Stimulated activated naive CD8-positive, alpha-beta T cell treated with anti-CD3 and anti-CD28 coated beads, Interleukin-15, amount 100 ng/mL, for 72 hours (primary cell): ENCODE measurements at regions not wholly inside any gene's neighbourhood (a gene's known extent, or its start where the extent isn't known, plus 50 kb on each side); places are given as distances from the start of the nearest gene placed in this dataset.
"Not testable (repeated sequence)": the region's sequence is repeated elsewhere in the genome, so short reads cannot be mapped to it uniquely, and the experiment has no call there.

Source experiments
- ATAC-seq: fragments of 150-1000 bp; cut with Tn5 transposase; 2 replicates; pipeline ENCODE4 v1.10.0; 2021; ENCODE audit warnings: mild to moderate bottlenecking, moderate library complexity
- DNase-seq, 2 donors: peaks; one replicate each; pipeline ENCODE4 v3.0.0; 2021 to 2022
- H3K27ac Mint-ChIP-seq, 2 donors: one replicate each; pipeline ENCODE4 v1.8.0; 2022; ENCODE audit warnings: mild to moderate bottlenecking in 2 of 2, mixed read lengths in 2 of 2, moderate library complexity in 2 of 2
- H3K27me3 Mint-ChIP-seq: one replicate; pipeline ENCODE4 v1.8.0; 2022; ENCODE audit warnings: mixed read lengths
- H3K4me1 Mint-ChIP-seq: one replicate; pipeline ENCODE4 v1.8.0; 2022; ENCODE audit warnings: mild to moderate bottlenecking, mixed read lengths
- H3K4me3 Mint-ChIP-seq, 2 donors: one replicate each; pipeline ENCODE4 v1.8.0; 2022; ENCODE audit warnings: mild to moderate bottlenecking in 2 of 2, mixed read lengths in 2 of 2, moderate library complexity in 1 of 2
- H3K9me3 Mint-ChIP-seq, 2 donors: one replicate each; pipeline ENCODE4 v1.8.0; 2022; ENCODE audit warnings: mixed read lengths in 2 of 2

DNA sequence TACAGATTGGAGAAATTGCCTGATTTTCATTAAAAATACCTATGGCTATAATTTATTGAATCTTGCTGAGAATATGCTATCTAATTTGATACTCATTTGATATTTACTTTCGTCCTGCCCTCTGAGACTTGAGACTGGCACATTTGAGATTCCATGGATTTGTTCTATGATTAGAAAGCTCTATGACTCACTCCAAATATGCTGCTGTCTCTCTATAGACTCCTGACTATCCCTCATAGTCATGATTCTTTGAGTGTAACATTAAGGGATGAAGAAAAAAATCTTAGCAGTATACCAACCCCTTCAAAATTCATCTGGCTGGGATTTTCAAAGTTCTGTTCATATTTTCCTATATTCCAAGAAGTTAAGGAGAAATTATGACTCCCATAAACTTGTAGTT, 191.9 kb downstream of the LRIG3 start:
- Mint-ChIP-seq H3K27ac (no peak overlapping the region), H3K27me3 (no peaks in the 10 kb centered on the region), H3K4me3 (no peak overlapping the region), H3K4me1 (no peaks in the 10 kb centered on the region), H3K9me3 (peaks cover 8 to 16% of the 10 kb centered on the region in 2 donors)
- DNase-seq (no peak), ATAC-seq (no peak)

DNA sequence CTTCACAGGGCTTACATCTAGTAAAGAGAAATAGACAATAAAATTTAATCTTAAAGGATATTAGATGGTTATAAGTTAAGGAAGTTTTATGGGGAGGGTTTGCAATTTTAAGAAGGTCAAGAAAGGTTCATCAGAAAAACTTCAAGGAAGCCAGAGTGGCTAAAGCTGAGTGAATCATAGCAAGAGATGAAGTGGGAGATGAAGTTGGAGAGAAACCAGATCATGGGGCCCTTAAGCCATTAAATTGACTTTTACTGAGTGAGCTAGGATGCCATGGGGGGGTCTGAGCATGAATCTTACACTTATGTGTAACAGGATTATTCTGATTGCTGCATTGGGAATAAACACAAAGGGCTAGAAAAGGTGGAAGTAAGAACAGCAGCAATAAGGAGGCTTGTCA, 189.2 kb downstream of the LRIG3 start:
- H3K9me3 Mint-ChIP-seq = peaks cover 0 to 6% of the 10 kb centered on the region in 2 donors
- DNase-seq (no peak), ATAC-seq (no peak)
- H3K4me1 Mint-ChIP-seq = no peaks in the 10 kb centered on the region
- H3K4me3 Mint-ChIP-seq = no peak overlapping the region
- no peaks in the 10 kb centered on the region for H3K27me3 Mint-ChIP-seq
- no peak overlapping the region for H3K27ac Mint-ChIP-seq

DNA sequence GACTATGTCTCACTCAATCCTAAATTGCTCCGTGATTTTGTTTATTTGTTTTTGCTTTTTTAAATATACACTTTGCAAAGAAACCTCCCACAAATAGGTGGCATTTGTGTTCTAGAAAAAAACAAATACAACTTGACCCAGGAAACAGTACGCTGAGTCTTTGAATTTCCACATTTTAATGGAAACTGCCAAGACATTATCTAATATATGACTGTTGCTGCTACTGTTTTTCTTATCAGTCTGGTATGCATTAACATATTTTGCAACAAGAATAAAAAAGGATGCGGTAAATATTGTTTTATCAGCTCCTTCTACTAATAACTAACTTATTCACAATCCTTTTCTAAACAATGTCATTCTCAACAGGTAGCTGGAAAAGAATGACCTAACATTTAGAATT, 187.4 kb downstream of the LRIG3 start:
- no peak for ATAC-seq
- Mint-ChIP-seq H3K9me3 (peaks cover 0 to 6% of the 10 kb centered on the region in 2 donors), H3K27ac (no peak overlapping the region), H3K27me3 (no peaks in the 10 kb centered on the region), H3K4me3 (no peak overlapping the region), H3K4me1 (no peaks in the 10 kb centered on the region)
- DNase-seq = no peak

DNA sequence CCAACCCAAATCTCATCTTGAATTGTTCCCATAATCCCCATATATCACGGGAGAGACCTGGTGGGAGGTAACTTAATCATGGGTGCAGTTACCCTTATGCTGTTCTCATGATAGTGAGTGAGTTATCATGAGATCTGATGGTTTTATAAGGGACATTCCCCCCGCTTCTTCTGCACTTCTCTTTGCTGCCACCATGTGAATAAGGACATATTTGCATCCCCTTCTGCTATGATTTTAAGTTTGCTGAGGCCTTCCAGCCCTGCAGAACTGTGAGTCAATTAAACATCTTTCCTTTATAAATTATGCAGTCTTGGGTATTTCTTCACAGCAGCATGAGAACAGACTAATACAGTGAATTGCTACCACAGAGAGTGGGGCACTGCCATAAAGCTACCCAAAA, 179.1 kb downstream of the LRIG3 start:
- DNase-seq (no peak), ATAC-seq (no peak)
- H3K27me3 Mint-ChIP-seq = no peaks in the 10 kb centered on the region
- H3K4me1 Mint-ChIP-seq = no peaks in the 10 kb centered on the region
- peaks cover 0 to 25% of the 10 kb centered on the region in 2 donors for H3K9me3 Mint-ChIP-seq
- H3K4me3 Mint-ChIP-seq = no peak overlapping the region
- H3K27ac Mint-ChIP-seq = no peak overlapping the region

DNA sequence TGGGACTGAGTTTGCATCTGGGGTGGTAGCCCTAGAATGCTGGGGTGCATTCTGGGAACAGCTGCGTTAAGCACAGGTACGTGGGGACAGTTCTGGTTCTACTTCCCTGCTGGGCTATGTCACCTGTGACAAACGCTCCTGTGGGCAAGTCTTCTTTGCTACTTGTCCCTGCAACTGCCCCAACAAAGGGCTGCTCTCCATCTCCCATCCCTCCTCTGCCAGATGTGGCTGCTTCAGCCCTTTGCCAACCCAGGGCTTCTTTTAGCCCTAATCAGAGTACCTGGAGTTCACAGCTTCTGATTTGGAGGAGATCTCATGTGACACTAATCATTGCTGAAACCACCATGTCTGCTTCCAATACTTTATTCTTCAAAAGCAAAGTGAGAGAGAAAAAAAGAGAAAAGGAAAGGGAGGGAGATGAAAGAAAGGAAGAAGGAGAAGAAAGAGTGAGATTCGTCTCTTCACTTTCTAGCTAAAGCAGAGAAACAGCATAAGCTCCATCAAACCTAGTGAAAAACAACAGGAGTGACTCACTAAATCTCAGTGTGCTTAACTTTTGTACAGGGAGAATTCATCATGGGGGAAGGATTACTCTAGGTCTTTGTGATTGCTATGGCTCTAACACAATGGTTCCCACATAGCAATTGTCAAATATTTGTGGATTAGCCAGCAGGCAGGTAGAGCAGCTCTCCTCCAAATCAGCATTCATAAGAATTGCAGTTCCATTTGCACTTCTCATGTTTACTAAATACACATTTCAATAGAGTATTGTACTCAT, 174.8 kb downstream of the LRIG3 start:
- Mint-ChIP-seq H3K4me1 (no peaks in the 10 kb centered on the region), H3K9me3 (peaks cover 5 to 40% of the 10 kb centered on the region in 2 donors), H3K4me3 (no peak overlapping the region), H3K27ac (no peak overlapping the region), H3K27me3 (no peaks in the 10 kb centered on the region)
- DNase-seq (no peak), ATAC-seq (no peak)

DNA sequence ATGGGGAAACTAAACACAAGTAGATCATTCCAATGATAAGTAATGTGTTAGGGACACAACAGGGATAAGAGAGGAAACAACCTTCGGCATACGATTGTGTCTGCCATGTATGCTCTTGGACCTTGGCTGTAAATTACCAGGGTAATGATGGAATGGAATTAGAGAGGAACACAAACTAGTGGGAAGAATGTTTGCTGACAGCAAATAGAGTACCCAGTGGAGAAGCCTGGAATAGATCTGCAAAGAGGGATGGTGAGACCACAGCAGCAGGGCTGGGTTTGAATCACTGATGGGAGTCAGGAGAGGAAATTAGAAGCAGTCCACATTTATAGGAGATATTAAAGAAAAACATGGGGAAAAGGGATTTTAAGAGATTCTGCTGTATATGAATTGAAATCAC, 172.8 kb downstream of the LRIG3 start:
- ATAC-seq = no peak
- no peak overlapping the region for H3K27ac Mint-ChIP-seq
- H3K9me3 Mint-ChIP-seq = peaks cover 5 to 29% of the 10 kb centered on the region in 2 donors
- H3K4me1 Mint-ChIP-seq = no peaks in the 10 kb centered on the region
- no peak overlapping the region for H3K4me3 Mint-ChIP-seq
- no peaks in the 10 kb centered on the region for H3K27me3 Mint-ChIP-seq
- no peak for DNase-seq

DNA sequence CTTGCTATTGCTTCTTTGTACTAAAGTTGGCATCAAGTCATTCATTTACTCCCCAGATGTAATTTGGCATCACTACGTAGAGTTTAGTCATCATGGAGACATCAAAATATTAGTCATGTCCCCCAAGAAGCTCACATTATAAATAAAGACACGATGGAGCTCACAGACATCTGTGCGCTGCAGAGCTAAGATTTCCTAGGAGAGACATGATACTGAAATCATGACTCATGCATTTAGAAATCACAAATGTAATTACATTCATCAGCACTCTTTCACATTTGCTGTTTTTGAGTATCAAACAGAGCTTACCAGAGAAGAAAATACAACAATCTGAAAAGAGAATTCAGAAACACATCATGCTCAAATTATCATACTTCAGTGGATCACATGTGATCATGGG, 169.8 kb downstream of the LRIG3 start:
- DNase-seq (no peak), ATAC-seq (no peak)
- Mint-ChIP-seq H3K27ac (no peak overlapping the region), H3K4me1 (no peaks in the 10 kb centered on the region), H3K9me3 (peaks cover 5 to 14% of the 10 kb centered on the region in 2 donors), H3K4me3 (no peak overlapping the region), H3K27me3 (no peaks in the 10 kb centered on the region)

DNA sequence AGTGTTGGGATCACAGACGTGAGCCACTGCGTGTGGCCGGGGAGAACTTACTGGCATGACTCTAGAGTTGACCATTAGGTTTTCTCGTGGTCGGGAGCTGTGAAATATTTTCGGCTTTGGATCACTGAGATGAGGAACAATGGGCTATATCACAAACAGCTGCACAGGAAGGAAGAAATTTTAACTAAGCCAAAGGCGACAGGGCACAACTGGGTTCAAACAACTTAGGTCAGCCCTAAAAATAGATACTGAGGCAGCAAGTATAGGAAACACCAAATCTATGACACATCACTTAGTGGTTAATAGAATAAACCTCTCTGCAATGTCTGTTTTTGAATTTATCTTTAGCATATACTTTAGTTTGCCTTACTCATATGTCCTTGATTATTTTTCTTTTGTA, 162.9 kb downstream of the LRIG3 start:
- Mint-ChIP-seq H3K27ac (no peak overlapping the region), H3K4me3 (no peak overlapping the region), H3K9me3 (peaks cover 0 to 7% of the 10 kb centered on the region in 2 donors), H3K27me3 (no peaks in the 10 kb centered on the region), H3K4me1 (no peaks in the 10 kb centered on the region)
- DNase-seq = no peak
- ATAC-seq = no peak

DNA sequence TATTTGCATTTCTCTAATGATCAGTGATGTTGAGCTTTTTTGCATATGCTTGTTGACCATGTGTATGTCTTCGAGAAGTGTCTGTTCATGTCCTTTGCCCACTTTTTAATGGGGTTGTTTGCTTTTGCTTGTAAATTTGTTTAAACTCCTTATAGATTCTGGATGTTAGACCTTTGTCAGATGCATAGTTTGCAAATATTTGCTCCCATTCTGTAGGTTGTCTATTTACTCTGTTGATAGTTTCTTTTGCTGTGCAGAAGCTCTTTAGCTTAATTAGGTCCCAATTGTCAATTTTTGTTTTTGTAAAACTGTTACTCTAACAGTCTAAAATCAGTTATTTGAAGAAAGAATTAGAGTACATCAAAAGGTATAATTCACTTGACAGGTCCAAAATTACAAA, 160.6 kb downstream of the LRIG3 start:
- not testable (repeated sequence) for H3K27me3 Mint-ChIP-seq, H3K4me1 Mint-ChIP-seq, DNase-seq, H3K27ac Mint-ChIP-seq, H3K4me3 Mint-ChIP-seq, ATAC-seq, H3K9me3 Mint-ChIP-seq

DNA sequence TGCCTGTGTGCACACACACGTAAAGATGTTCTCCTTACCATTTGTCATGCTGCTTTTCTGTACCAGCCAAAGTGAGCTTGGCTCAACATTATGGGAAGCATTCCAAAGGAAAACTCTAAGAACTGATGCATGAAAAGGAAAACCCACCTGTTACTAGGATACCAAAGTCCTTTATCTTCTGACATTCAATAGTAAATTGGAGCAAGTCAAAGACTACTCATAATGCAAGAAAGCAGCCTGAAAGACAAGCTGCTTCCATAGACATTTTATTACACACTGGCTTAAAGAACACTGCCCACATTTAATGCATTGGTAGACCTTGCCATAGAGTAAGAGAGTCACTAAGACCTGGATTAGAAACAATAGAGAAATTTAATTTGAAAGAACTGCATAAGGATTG, 159.0 kb downstream of the LRIG3 start:
- Mint-ChIP-seq H3K4me1 (no peaks in the 10 kb centered on the region), H3K27ac (no peak overlapping the region), H3K4me3 (no peak overlapping the region), H3K27me3 (no peaks in the 10 kb centered on the region), H3K9me3 (peaks cover 0 to 7% of the 10 kb centered on the region in 2 donors)
- DNase-seq (no peak), ATAC-seq (no peak)

DNA sequence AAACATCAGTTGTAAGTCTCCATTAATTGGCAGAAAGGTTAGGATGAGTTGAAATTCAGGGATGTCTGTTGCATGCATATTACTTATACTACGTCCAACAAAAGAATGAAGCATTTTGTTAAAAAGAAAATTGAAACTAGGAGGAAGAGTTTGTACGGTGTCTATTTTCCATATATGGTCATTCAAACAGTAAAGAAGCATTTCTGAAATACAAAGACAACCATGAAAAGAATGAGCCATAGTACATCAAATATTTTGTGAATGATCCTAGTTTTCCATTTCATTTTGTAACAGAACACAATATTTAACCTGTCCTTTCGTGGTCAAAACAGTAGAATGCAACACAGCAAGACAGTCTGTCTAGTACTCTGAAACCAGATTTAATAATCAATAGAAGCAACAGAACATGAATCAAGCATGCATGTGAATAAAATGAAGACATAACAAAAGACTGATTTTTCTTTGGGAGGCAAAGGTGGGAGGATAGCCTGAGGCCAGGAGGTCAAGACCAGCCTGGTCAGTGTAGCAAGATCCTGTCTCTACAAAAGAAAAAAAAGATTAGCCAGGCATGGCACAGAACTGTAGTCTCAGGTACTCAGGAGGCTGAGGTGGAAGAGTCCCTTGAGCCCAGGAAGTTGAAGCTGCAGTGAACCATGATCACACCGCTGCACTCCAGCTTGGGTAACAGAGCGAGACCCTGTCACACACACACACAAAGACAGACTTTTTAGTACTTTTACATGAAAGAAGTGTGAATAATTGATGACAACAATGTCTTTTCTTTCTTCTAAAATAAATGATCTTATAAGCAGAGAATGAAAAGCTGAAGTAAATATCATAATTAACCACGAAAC, 156.0 kb downstream of the LRIG3 start:
- H3K27me3 Mint-ChIP-seq = no peaks in the 10 kb centered on the region
- H3K4me1 Mint-ChIP-seq = no peaks in the 10 kb centered on the region
- H3K9me3 Mint-ChIP-seq = peaks cover 6 to 8% of the 10 kb centered on the region in 2 donors
- H3K27ac Mint-ChIP-seq = no peak overlapping the region
- ATAC-seq = no peak
- no peak overlapping the region for H3K4me3 Mint-ChIP-seq
- no peak for DNase-seq

DNA sequence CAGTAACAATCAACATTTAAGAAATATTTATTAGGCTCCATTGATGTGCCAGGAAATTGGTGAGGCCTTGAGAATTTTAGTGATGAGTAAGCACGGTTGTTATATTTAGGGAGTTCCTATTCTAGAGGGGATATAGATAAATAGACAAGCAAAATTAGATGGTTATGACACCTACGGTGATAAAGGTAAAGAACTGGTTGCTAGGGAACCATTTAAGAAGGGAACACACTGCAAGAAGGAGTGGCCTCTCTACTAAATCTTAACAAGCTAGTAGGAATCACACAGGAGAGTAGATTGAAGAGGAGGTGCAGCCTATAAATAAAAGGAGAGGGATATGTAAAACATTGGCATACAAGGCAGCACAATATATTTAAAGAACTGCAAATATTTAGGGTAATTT, 155.2 kb downstream of the LRIG3 start:
- Mint-ChIP-seq H3K9me3 (peaks cover 7 to 12% of the 10 kb centered on the region in 2 donors), H3K4me1 (no peaks in the 10 kb centered on the region), H3K27ac (no peak overlapping the region), H3K27me3 (no peaks in the 10 kb centered on the region), H3K4me3 (no peak overlapping the region)
- DNase-seq = no peak
- ATAC-seq = no peak

DNA sequence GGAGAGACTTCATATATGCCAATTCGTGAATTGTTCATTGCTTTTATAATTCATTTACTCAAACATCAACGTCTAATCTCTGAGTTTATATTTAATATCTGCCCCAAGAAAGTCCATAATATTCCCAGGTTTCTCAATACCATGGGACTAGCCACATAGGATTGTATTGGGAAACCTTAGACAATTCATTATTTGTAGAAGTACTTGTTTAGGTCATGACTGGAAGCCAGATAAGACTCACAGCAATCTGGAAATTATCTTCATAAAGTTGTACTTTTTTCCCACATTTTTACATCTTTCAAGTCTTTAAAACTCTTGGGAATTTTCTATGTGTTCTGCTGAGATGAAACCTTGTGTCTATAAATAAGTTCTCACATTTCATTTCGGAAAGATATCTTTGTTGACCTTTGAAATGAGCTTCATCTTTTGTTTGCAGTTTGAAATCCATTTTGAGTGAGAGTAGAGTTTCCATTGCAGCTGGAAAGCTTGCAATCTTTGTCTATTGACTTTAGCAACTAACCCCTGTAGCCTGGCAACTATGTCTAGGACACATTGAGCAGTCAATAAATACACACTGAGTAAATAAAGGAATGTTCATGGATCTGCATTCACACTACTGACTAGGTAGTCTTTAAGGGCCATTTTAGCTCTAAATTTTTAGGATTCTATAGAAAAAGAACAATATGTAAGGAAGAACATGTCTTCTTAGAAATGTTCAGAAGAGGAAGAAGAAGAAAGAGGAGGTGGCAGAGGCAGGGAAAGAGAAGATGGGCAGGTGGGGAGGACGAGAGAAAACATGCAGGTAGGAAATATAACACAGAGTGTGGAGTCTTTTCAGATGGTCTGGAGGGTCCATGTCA, 154.4 kb downstream of the LRIG3 start:
- Mint-ChIP-seq H3K4me3 (no peak overlapping the region), H3K4me1 (no peaks in the 10 kb centered on the region), H3K9me3 (peaks cover 7 to 12% of the 10 kb centered on the region in 2 donors), H3K27ac (no peak overlapping the region), H3K27me3 (no peaks in the 10 kb centered on the region)
- ATAC-seq = no peak
- no peak for DNase-seq

DNA sequence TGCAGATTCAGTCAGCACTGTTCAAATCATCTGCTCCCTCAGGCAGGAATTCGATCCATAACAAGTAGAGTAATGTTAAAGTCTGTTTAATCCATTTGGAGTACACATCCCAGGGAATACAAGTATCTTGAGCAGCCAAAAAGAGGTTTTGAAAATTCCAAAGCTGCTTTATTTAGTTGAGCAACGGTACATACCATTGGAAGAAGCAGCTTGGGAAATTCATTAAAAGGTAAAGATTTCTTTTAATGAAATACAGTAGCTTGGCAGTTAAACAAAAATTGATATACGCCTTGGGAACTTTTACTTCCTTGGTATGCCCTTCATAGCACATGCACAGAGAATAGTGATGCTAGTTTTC, 153.8 kb downstream of the LRIG3 start:
- DNase-seq (no peak), ATAC-seq (no peak)
- H3K9me3 Mint-ChIP-seq = peaks cover 7 to 12% of the 10 kb centered on the region in 2 donors
- H3K27ac Mint-ChIP-seq = no peak overlapping the region
- H3K4me1 Mint-ChIP-seq = no peaks in the 10 kb centered on the region
- no peaks in the 10 kb centered on the region for H3K27me3 Mint-ChIP-seq
- H3K4me3 Mint-ChIP-seq = no peak overlapping the region

DNA sequence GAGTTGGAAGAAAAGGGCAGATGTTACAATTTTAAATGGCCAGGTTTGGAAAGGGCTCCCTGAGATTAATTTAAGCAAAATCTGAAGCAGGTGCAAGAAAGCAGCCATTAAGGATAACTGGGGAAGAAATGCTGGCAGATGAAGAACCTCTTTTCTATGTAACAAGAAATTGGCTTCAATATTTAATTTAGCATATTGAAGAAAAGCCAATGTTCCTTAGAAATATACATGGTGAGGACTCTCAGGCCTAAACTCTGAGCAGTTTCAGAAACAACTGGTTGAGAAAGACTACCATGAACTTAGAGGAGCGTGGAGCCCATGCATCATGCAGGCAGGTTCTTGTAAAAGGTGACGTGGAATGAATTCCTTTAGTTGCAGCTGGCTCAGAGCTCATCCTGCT, 152.8 kb downstream of the LRIG3 start:
- peaks cover 7 to 12% of the 10 kb centered on the region in 2 donors for H3K9me3 Mint-ChIP-seq
- H3K27me3 Mint-ChIP-seq = no peaks in the 10 kb centered on the region
- DNase-seq = no peak
- ATAC-seq = no peak
- H3K27ac Mint-ChIP-seq = no peak overlapping the region
- H3K4me3 Mint-ChIP-seq = no peak overlapping the region
- no peaks in the 10 kb centered on the region for H3K4me1 Mint-ChIP-seq

DNA sequence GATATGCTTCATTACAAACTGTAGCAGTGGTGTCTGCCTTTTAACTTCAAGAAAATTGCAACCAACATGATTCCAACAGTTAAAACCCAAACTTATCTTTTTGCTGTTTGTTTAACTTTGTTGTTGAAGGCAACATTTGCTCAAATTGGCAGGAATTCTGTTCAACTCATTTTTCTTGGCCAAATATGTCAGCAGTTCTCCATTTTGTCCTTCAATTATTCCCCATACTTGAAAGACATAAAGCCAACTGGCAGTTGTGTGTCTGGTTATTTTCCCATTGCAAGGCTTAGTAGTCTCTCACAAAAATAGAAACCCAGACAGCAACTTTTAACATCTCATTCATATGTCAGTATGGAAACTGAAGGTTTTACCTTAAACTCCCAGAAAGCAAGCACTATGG, 146.3 kb downstream of the LRIG3 start:
- ATAC-seq = no peak

More for the DNA sequence above, 146.3 kb downstream of the LRIG3 start:
- Mint-ChIP-seq H3K4me3 (no peak overlapping the region), H3K27me3 (no peaks in the 10 kb centered on the region), H3K27ac (no peak overlapping the region), H3K9me3 (peaks cover 4 to 7% of the 10 kb centered on the region in 2 donors), H3K4me1 (no peaks in the 10 kb centered on the region)
- no peak for DNase-seq
